GM23338 (cell line): ENCODE measurements at regions not wholly inside any gene's neighbourhood (a gene's known extent, or its start where the extent isn't known, plus 50 kb on each side); places are given as distances from the start of the nearest gene placed in this dataset.

ENCODE experiments used
- EZH2 ChIP-seq: fragments of 200-600 bp; sonication (generic); IDR thresholded peaks from one replicate; pipeline ENCODE4 v1.8.0; 2017; ENCODE audit warnings: antibody characterized with exemption, mild to moderate bottlenecking, low read depth; ENCODE audit not compliant: unreplicated experiment
- EZH2phosphoT487 ChIP-seq: fragments of 200-600 bp; sonication (generic); IDR thresholded peaks from one replicate; pipeline ENCODE4 v1.8.1; 2018; ENCODE audit warnings: antibody characterized with exemption; ENCODE audit not compliant: unreplicated experiment
- TF ChIP-seq, protein P1 (sequence below), 2 experiments: fragments of 200-600 bp in 1 of 2; sonication (generic) in 1 of 2; conservative IDR thresholded peaks; 2 replicates each; pipeline versions ENCODE4 v1.5.1 to v1.6.1; 2016 to 2017; ENCODE audit warnings: antibody characterized with exemption in 2 of 2, low read depth in 2 of 2, mild to moderate bottlenecking in 2 of 2, moderate library complexity in 1 of 2

DNA sequence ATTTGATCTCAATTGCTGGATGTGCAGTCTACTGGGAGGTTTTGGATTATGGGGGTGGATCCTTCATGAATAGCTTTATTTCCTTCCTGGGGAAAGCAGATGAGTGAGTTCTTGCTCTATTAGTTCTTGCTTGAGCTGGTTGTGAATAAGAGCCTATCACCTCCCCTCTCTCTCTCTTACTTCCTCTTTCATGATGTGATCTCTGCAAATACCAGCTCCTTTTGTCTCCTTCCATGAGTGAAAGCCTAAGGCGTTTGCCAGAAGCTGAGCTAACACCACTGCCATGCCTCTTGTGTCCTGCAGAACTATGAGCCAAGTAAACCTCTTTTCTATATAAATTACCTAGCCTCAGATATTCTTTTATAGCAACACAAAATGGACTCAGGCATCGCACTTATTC lies 302.7 kb downstream of the CCER1 start:
- TF ChIP-seq, protein P1, sequence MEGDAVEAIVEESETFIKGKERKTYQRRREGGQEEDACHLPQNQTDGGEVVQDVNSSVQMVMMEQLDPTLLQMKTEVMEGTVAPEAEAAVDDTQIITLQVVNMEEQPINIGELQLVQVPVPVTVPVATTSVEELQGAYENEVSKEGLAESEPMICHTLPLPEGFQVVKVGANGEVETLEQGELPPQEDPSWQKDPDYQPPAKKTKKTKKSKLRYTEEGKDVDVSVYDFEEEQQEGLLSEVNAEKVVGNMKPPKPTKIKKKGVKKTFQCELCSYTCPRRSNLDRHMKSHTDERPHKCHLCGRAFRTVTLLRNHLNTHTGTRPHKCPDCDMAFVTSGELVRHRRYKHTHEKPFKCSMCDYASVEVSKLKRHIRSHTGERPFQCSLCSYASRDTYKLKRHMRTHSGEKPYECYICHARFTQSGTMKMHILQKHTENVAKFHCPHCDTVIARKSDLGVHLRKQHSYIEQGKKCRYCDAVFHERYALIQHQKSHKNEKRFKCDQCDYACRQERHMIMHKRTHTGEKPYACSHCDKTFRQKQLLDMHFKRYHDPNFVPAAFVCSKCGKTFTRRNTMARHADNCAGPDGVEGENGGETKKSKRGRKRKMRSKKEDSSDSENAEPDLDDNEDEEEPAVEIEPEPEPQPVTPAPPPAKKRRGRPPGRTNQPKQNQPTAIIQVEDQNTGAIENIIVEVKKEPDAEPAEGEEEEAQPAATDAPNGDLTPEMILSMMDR (conservative IDR thresholded peaks at IDR 0.05; ENCODE audit: low read depth in 2 of 2), result no peak
- TF ChIP-seq EZH2phosphoT487 (no peak), EZH2 (no peak)
